Activated naive CD8-positive, alpha-beta T cell (primary cell): ENCODE measurements at regions not wholly inside any gene's neighbourhood (a gene's known extent, or its start where the extent isn't known, plus 50 kb on each side); places are given as distances from the start of the nearest gene placed in this dataset.
A peak's percentile ranks its signal among the peaks of the same experiment; 100 is the strongest.
"Not testable (repeated sequence)": the region's sequence is repeated elsewhere in the genome, so short reads cannot be mapped to it uniquely, and the experiment has no call there.

Source experiments
- H3K27ac Mint-ChIP-seq: one replicate; pipeline ENCODE4 v1.8.0; 2021; ENCODE audit warnings: mixed read lengths
- H3K27me3 Mint-ChIP-seq: one replicate; pipeline ENCODE4 v1.8.0; 2021; ENCODE audit warnings: mixed read lengths
- H3K36me3 Mint-ChIP-seq: one replicate; pipeline ENCODE4 v1.8.0; 2021; ENCODE audit warnings: mixed read lengths
- H3K4me1 Mint-ChIP-seq: one replicate; pipeline ENCODE4 v1.8.0; 2021; ENCODE audit warnings: low read depth, mixed read lengths
- H3K4me3 Mint-ChIP-seq: one replicate; pipeline ENCODE4 v1.8.0; 2021; ENCODE audit warnings: mild to moderate bottlenecking, mixed read lengths
- H3K9me3 Mint-ChIP-seq: one replicate; pipeline ENCODE4 v1.8.0; 2021; ENCODE audit warnings: low read depth, mixed read lengths

DNA sequence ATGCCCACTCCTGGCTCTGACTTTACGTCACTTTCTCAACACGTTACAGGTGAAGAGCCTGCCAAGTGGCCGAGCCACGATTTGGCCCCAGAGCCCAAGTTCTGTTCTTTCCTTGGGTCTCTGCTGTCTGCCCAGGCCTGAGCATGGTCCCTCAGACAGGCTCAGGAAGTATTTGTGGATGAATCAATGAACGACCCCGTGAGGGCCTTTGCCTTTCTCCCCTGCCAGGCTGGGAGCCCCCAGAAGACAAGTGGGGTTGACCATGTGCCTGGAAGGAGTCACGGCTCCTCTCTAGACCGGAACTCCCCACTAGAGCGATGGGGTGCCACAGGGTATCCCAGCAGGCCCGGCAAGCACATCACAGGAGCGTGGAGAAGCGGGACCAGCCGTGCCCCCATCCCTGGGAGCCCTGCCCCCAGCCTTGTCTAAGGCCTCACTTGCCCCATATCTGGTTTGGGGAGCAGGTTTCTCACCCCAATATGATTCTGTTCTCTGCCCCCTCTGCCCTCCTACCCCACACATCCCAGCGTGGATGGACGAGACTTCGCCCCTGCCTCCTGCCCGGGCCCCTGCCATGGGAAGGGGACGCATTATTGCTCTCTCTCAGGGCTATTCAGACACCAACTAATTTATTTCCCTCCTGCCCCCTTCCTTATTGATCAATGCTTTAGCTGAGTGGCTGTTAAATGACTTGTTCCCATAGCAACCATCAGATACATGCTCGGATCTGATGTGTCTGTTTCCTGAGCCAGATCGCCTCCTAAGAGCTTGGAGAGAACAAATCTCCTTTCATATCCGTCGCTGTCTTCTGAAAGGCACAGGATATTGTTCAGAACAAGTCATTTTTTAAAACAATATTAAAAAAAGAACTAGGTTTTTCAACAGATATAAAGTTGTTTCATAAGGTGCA lies 69.0 kb downstream of the DIO3 start:
- Mint-ChIP-seq H3K9me3 (no peaks in the 10 kb centered on the region), H3K4me1 (peaks cover 6% of the 10 kb centered on the region), H3K27me3 (no peaks in the 10 kb centered on the region), H3K27ac (no peak overlapping the region), H3K4me3 (no peak overlapping the region), H3K36me3 (no peaks in the 10 kb centered on the region)

GRCh38 chr14:101631199-101631598 lies 69.9 kb downstream of the DIO3 start:
- peaks cover 6% of the 10 kb centered on the region for H3K4me1 Mint-ChIP-seq
- H3K27ac Mint-ChIP-seq, result no peak overlapping the region
- H3K36me3 Mint-ChIP-seq, result no peaks in the 10 kb centered on the region
- H3K27me3 Mint-ChIP-seq, result no peaks in the 10 kb centered on the region
- H3K4me3 Mint-ChIP-seq, result no peak overlapping the region
- H3K9me3 Mint-ChIP-seq, result no peaks in the 10 kb centered on the region

GRCh38 chr14:101631970-101632369 lies 70.7 kb downstream of the DIO3 start:
- H3K4me1 Mint-ChIP-seq, H3K36me3 Mint-ChIP-seq, H3K4me3 Mint-ChIP-seq, H3K27ac Mint-ChIP-seq, H3K27me3 Mint-ChIP-seq, H3K9me3 Mint-ChIP-seq: not testable (repeated sequence)

GRCh38 chr14:101632520-101632919 lies 71.2 kb downstream of the DIO3 start:
- H3K27ac Mint-ChIP-seq, result no peak overlapping the region
- H3K9me3 Mint-ChIP-seq, result no peaks in the 10 kb centered on the region
- no peak overlapping the region for H3K4me3 Mint-ChIP-seq
- H3K27me3 Mint-ChIP-seq, result peaks cover 7% of the 10 kb centered on the region
- no peaks in the 10 kb centered on the region for H3K36me3 Mint-ChIP-seq
- peaks cover 6% of the 10 kb centered on the region for H3K4me1 Mint-ChIP-seq

DNA sequence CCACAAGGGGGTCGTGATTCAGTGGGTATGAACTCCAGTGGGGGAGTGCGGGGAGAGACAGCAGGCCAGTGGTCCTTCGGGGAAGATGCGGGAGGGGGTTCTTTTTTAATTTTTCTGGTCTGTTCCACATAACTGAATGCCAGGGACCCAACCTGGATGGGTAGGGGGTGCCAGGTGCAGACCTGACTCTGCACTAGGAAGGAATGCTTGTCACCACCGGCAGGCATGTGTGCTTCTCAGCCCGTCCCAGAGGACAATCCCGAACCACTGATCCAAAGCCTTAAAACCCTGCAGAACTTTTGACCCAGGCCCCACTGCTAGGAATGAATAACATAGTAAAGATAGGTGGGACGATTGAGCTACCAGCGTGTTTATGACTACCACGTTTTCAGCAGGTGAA lies 72.0 kb downstream of the DIO3 start:
- no peak overlapping the region for H3K4me3 Mint-ChIP-seq
- no peaks in the 10 kb centered on the region for H3K36me3 Mint-ChIP-seq
- H3K27ac Mint-ChIP-seq, result no peak overlapping the region
- no peaks in the 10 kb centered on the region for H3K9me3 Mint-ChIP-seq
- H3K4me1 Mint-ChIP-seq, result peaks cover 4% of the 10 kb centered on the region
- H3K27me3 Mint-ChIP-seq, result peaks cover 7% of the 10 kb centered on the region

- Mint-ChIP-seq H3K27ac (no peak overlapping the region), H3K4me1 (peaks cover 2% of the 10 kb centered on the region), H3K27me3 (peaks cover 9% of the 10 kb centered on the region), H3K9me3 (no peaks in the 10 kb centered on the region), H3K4me3 (no peak overlapping the region), H3K36me3 (no peaks in the 10 kb centered on the region)
Observed at GRCh38 chr14:101634202-101634849, 73.0 kb downstream of the DIO3 start.

DNA sequence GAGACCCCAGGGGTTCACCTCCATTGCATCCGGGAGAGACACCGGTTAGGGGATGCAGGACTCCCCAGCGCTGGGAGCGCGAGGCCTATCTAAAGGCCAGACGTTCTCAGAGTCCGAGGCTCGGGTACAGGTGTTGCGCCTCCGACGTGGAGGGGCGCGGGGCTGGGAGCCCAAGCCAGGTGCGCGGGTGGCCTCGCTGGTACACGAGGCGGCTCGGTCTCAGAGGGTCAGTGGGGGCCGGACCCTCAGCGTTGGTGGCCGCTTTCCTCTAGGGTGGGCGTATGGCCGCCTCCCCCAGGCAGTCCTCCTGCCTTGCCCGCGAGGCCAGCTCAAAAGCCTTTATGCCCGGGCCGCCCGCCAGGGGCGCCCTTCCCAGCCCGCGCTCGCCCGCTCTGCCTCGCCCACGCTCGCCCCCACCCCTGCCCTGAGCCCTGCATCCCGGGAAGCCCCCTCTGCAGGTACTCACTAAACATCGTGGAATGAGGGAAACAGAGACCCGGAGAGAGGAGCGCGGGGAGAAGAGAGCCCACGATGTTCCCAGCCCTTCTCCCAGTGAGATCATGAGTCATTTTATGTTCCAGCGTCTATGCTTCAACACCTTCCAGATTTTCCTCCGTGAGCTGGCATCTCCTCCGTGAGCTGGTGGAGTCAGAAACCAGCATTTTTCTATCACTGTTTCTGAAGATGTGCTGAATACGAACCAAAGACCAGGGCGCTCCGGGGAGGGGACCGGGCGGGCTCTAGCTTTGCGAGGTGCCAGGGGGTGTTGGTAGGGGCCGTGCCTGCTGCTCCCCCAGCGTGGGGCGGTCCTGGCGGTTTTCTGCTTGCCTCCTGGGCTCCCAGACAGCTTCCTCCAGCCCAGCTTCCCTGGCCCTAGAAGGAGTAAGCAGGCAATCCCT lies 73.8 kb downstream of the DIO3 start:
- Mint-ChIP-seq H3K9me3 (no peaks in the 10 kb centered on the region), H3K36me3 (no peaks in the 10 kb centered on the region), H3K4me1 (peaks cover 2% of the 10 kb centered on the region), H3K27ac (no peak overlapping the region), H3K4me3 (no peak overlapping the region), H3K27me3 (peaks cover 9% of the 10 kb centered on the region)

GRCh38 chr14:101635749-101636560 lies 74.7 kb downstream of the DIO3 start:
- Mint-ChIP-seq H3K27me3 (peaks cover 9% of the 10 kb centered on the region), H3K36me3 (no peaks in the 10 kb centered on the region), H3K4me1 (peaks cover 2% of the 10 kb centered on the region), H3K27ac (no peak overlapping the region), H3K4me3 (no peak overlapping the region), H3K9me3 (no peaks in the 10 kb centered on the region)

GRCh38 chr14:101639241-101639833 lies 78.0 kb downstream of the DIO3 start:
- no peaks in the 10 kb centered on the region for H3K36me3 Mint-ChIP-seq
- no peaks in the 10 kb centered on the region for H3K4me1 Mint-ChIP-seq
- peaks cover 13% of the 10 kb centered on the region for H3K27me3 Mint-ChIP-seq
- H3K27ac Mint-ChIP-seq, result no peak overlapping the region
- no peaks in the 10 kb centered on the region for H3K9me3 Mint-ChIP-seq
- H3K4me3 Mint-ChIP-seq, result no peak overlapping the region

GRCh38 chr14:101643651-101644050 lies 82.4 kb downstream of the DIO3 start:
- Mint-ChIP-seq H3K27ac (no peak overlapping the region), H3K9me3 (peaks cover 3% of the 10 kb centered on the region), H3K27me3 (peaks cover 12% of the 10 kb centered on the region), H3K4me1 (no peaks in the 10 kb centered on the region), H3K4me3 (no peak overlapping the region), H3K36me3 (peaks cover 2% of the 10 kb centered on the region)

GRCh38 chr14:101654051-101654450 lies 92.8 kb downstream of the DIO3 start:
- H3K27me3 Mint-ChIP-seq, result peaks cover 20% of the 10 kb centered on the region
- no peaks in the 10 kb centered on the region for H3K36me3 Mint-ChIP-seq
- no peak overlapping the region for H3K4me3 Mint-ChIP-seq
- peaks cover 11% of the 10 kb centered on the region for H3K9me3 Mint-ChIP-seq
- no peak overlapping the region for H3K27ac Mint-ChIP-seq
- H3K4me1 Mint-ChIP-seq, result no peaks in the 10 kb centered on the region

GRCh38 chr14:101657372-101657771 lies 96.1 kb downstream of the DIO3 start:
- no peaks in the 10 kb centered on the region for H3K9me3 Mint-ChIP-seq
- no peaks in the 10 kb centered on the region for H3K4me1 Mint-ChIP-seq
- no peak overlapping the region for H3K27ac Mint-ChIP-seq
- peaks cover 17% of the 10 kb centered on the region for H3K27me3 Mint-ChIP-seq
- H3K36me3 Mint-ChIP-seq, result no peaks in the 10 kb centered on the region
- no peak overlapping the region for H3K4me3 Mint-ChIP-seq

DNA sequence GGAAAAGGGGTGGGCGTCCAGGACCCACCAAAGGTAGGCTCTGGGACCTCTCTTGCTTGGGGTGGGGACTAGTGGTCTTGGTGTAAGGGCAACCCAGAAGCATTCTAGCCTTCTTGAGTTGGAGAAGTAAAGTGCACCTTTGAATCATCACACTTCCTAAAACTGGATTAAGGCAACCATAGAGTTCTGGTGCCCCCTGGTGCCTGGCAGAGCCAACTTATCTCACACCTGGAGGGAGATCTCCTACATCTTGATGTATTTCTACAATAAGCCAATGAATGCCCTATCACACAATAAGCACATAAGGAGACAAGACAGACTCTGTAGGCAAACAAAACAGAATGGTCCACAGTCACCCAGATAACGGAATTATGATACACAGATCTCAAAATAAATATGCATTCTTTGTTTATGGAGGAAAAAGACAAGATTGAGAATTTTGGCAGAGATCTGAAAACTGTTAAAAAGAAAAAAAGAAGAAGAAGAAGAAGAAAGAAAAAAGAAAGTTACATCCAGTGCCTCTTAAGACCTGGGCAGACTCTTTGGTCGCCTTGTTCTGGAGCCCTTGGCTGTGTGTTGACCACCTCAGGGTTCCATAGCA lies 95.9 kb upstream of the PPP2R5C start:
- Mint-ChIP-seq H3K9me3 (peaks cover 11% of the 10 kb centered on the region), H3K36me3 (peaks cover 5% of the 10 kb centered on the region), H3K4me1 (no peaks in the 10 kb centered on the region), H3K27me3 (peaks cover 26% of the 10 kb centered on the region), H3K4me3 (no peak overlapping the region), H3K27ac (peak overlapping the region; percentile 43)

DNA sequence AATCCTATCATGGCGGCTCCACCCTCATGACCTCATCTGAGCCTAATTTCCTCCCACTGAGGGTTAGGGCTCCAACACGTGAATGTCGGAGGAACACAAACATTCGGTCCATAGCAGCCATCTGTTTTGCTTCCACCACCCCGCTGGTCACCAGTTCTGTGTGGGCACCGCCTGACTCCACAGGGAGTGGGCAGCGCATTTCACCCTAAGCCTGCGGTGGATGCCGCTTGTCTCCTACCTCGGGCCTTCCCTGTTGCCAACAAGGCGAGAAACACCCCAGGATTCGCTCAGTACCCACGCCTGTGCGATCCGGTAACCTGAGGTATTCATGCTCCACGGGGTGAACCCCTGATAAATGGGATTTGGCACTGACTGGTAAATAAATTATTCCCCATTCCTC lies 95.2 kb upstream of the PPP2R5C start:
- Mint-ChIP-seq H3K4me3 (no peak overlapping the region), H3K4me1 (no peaks in the 10 kb centered on the region), H3K27ac (no peak overlapping the region), H3K27me3 (peaks cover 25% of the 10 kb centered on the region), H3K9me3 (peaks cover 14% of the 10 kb centered on the region), H3K36me3 (peaks cover 6% of the 10 kb centered on the region)
